ENCODE measurements at regions not wholly inside any gene's neighbourhood (a gene's known extent, or its start where the extent isn't known, plus 50 kb on each side); places are given as distances from the start of the nearest gene placed in this dataset.

GRCh38 chr12:98085046-98085755 is 430.2 kb upstream of the TMPO start:
- Histone ChIP-seq H3K4me3 (ENCODE audit: insufficient read length, low read depth) (no peak overlapping the region), H3K9me3 (ENCODE audit: insufficient read depth, low read length) (no peaks in the 10 kb centered on the region), H3K36me3 (ENCODE audit: insufficient read depth, insufficient read length, low read length) (no peaks in the 10 kb centered on the region), H3K4me1 (ENCODE audit: insufficient read depth, insufficient read length) (no peaks in the 10 kb centered on the region), H3K9ac (ENCODE audit: insufficient read length, low read depth) (no peak overlapping the region), H3K27me3 (ENCODE audit: insufficient read depth, insufficient read length) (no peaks in the 10 kb centered on the region)
- no peak for DNase-seq (ENCODE audit: low read depth, low spot score)
- TF ChIP-seq ZNF274 (IDR thresholded peaks at IDR 0.05; ENCODE audit: low read depth, low read length) (no peak), SUZ12 (IDR thresholded peaks at IDR 0.05; ENCODE audit: extremely low read depth, insufficient read depth, insufficient read length) (no peak), YY1 (IDR thresholded peaks at IDR 0.05; ENCODE audit: insufficient read depth, insufficient read length) (no peak)

- Histone ChIP-seq H3K4me1 (ENCODE audit: insufficient read depth, insufficient read length) (no peaks in the 10 kb centered on the region), H3K9ac (ENCODE audit: insufficient read length, low read depth) (no peak overlapping the region), H3K36me3 (ENCODE audit: insufficient read depth, insufficient read length, low read length) (no peaks in the 10 kb centered on the region), H3K27me3 (ENCODE audit: insufficient read depth, insufficient read length) (no peaks in the 10 kb centered on the region), H3K4me3 (ENCODE audit: insufficient read length, low read depth) (no peak overlapping the region), H3K9me3 (ENCODE audit: insufficient read depth, low read length) (no peaks in the 10 kb centered on the region; the same call in 1 of the 2 replicates)
- TF ChIP-seq SUZ12 (IDR thresholded peaks at IDR 0.05; ENCODE audit: extremely low read depth, insufficient read depth, insufficient read length) (no peak), ZNF274 (IDR thresholded peaks at IDR 0.05; ENCODE audit: low read depth, low read length) (no peak), YY1 (IDR thresholded peaks at IDR 0.05; ENCODE audit: insufficient read depth, insufficient read length) (no peak)
- DNase-seq (ENCODE audit: low read depth, low spot score) = no peak
Observed at GRCh38 chr12:98090731-98091130, 424.7 kb upstream of the TMPO start.

DNA sequence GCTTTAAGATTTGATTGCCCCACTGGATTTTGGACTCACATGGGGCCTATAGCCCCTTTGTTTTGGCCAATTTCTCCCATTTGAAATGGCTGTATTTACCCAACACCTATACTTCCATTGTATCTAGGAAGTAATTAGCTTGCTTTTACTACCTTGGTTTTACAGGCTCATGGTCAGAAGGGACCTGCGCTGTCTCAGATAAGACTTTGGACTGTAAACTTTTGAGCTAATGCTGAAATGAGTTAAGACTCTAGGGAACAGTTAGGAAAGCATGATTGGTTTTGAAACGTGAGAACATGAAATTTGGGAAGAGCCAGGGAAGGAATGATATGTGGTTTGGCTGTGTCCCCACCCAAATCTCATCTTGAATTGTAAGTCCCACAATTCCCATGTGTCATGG is 419.0 kb upstream of the TMPO start:
- Histone ChIP-seq H3K4me3 (ENCODE audit: insufficient read length, low read depth) (no peak overlapping the region), H3K9ac (ENCODE audit: insufficient read length, low read depth) (no peak overlapping the region), H3K9me3 (ENCODE audit: insufficient read depth, low read length) (peaks cover 6% of the 10 kb centered on the region; the same call in 1 of the 2 replicates), H3K27me3 (ENCODE audit: insufficient read depth, insufficient read length) (no peaks in the 10 kb centered on the region), H3K36me3 (ENCODE audit: insufficient read depth, insufficient read length, low read length) (no peaks in the 10 kb centered on the region), H3K4me1 (ENCODE audit: insufficient read depth, insufficient read length) (no peaks in the 10 kb centered on the region)
- DNase-seq (ENCODE audit: low read depth, low spot score) = no peak
- no peak for TF ChIP-seq SUZ12 (IDR thresholded peaks at IDR 0.05; ENCODE audit: extremely low read depth, insufficient read depth, insufficient read length)
- TF ChIP-seq ZNF274 (IDR thresholded peaks at IDR 0.05; ENCODE audit: low read depth, low read length) = no peak
- TF ChIP-seq YY1 (IDR thresholded peaks at IDR 0.05; ENCODE audit: insufficient read depth, insufficient read length) = no peak

DNA sequence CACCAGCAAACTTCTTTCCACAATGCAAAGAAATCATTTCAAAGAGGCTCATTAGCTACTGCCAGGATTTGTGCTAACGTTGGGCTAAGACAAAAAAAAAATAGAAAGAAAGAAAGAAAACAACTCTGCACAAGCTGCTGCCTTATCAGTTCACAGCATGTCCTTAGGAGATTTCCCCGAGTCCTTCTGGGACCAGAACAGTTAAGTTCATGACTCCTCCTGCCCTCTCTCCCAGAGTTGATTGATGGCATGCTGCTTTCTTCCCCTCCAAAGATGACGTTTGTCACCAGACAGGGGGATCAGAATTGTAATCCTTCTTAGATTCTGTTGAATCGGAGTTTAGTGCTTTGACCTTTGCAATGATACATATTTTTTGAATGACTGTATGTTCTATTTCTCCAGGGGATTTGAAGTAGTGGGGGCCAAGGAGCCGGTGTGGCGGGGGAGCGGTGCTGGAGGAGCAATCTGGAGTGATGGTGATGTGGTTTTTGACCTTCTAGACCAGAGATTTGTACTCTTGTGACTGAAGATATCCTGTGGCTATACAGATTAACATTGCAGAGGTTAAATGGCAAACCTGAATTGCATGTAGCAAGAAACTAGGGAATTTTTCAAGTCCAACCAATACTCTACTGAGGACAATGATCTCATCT is 409.2 kb upstream of the TMPO start:
- TF ChIP-seq YY1 (IDR thresholded peaks at IDR 0.05; ENCODE audit: insufficient read depth, insufficient read length) (no peak), SUZ12 (IDR thresholded peaks at IDR 0.05; ENCODE audit: extremely low read depth, insufficient read depth, insufficient read length) (no peak), ZNF274 (IDR thresholded peaks at IDR 0.05; ENCODE audit: low read depth, low read length) (no peak)
- Histone ChIP-seq H3K9ac (ENCODE audit: insufficient read length, low read depth) (no peak overlapping the region), H3K4me3 (ENCODE audit: insufficient read length, low read depth) (no peak overlapping the region), H3K36me3 (ENCODE audit: insufficient read depth, insufficient read length, low read length) (no peaks in the 10 kb centered on the region), H3K4me1 (ENCODE audit: insufficient read depth, insufficient read length) (peaks cover 2% of the 10 kb centered on the region), H3K27me3 (ENCODE audit: insufficient read depth, insufficient read length) (no peaks in the 10 kb centered on the region), H3K9me3 (ENCODE audit: insufficient read depth, low read length) (no peaks in the 10 kb centered on the region)
- DNase-seq (ENCODE audit: low read depth, low spot score) = no peak

DNA sequence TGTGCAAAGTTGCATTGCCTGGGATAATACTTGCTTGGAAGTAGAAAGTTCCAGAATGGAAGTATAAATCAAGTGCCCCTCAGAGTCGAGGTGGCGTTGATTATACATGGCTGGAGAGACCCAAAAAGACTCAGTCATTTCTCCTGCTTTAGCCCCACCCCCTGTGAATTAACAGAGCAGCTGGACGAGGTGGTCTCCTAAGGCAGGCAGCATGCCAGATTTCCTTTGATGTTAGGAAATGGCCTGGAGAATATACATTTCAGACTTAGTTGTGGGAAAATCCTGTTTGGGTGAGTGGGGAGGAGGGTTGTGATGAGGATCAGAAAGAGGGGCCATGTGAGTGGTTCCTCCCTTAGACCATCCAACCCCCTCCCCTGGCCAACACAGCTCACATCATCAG is 406.1 kb upstream of the TMPO start:
- Histone ChIP-seq H3K4me3 (ENCODE audit: insufficient read length, low read depth) (no peak overlapping the region), H3K9ac (ENCODE audit: insufficient read length, low read depth) (no peak overlapping the region), H3K36me3 (ENCODE audit: insufficient read depth, insufficient read length, low read length) (no peaks in the 10 kb centered on the region), H3K4me1 (ENCODE audit: insufficient read depth, insufficient read length) (peaks cover 2% of the 10 kb centered on the region), H3K9me3 (ENCODE audit: insufficient read depth, low read length) (no peaks in the 10 kb centered on the region), H3K27me3 (ENCODE audit: insufficient read depth, insufficient read length) (no peaks in the 10 kb centered on the region)
- DNase-seq (ENCODE audit: low read depth, low spot score) = no peak
- TF ChIP-seq YY1 (IDR thresholded peaks at IDR 0.05; ENCODE audit: insufficient read depth, insufficient read length) = no peak
- no peak for TF ChIP-seq SUZ12 (IDR thresholded peaks at IDR 0.05; ENCODE audit: extremely low read depth, insufficient read depth, insufficient read length)
- no peak for TF ChIP-seq ZNF274 (IDR thresholded peaks at IDR 0.05; ENCODE audit: low read depth, low read length)

DNA sequence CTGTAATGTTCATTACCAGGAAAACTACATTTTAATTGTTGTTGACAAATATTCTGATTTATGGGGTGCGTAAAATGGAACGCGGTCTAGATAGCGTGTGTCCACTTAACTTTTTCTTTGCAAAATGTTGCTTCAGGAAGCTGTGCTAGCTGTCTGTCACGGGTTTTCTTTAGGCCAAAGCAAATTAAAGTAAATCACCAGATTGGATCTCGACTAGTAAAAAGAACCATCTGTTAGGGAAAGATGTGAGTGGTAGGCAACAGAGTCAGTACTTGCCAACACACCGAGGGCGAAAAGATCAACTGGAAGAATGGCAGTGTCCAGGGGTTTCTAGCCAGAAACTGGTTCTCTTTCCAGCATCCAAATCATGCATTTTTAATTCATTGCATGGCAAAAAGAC is 404.9 kb upstream of the TMPO start:
- Histone ChIP-seq H3K4me1 (ENCODE audit: insufficient read depth, insufficient read length) (peaks cover 2% of the 10 kb centered on the region), H3K27me3 (ENCODE audit: insufficient read depth, insufficient read length) (no peaks in the 10 kb centered on the region), H3K36me3 (ENCODE audit: insufficient read depth, insufficient read length, low read length) (no peaks in the 10 kb centered on the region), H3K9ac (ENCODE audit: insufficient read length, low read depth) (no peak overlapping the region), H3K9me3 (ENCODE audit: insufficient read depth, low read length) (no peaks in the 10 kb centered on the region), H3K4me3 (ENCODE audit: insufficient read length, low read depth) (no peak overlapping the region)
- TF ChIP-seq SUZ12 (IDR thresholded peaks at IDR 0.05; ENCODE audit: extremely low read depth, insufficient read depth, insufficient read length) (no peak), ZNF274 (IDR thresholded peaks at IDR 0.05; ENCODE audit: low read depth, low read length) (no peak), YY1 (IDR thresholded peaks at IDR 0.05; ENCODE audit: insufficient read depth, insufficient read length) (no peak)
- DNase-seq (ENCODE audit: low read depth, low spot score) = no peak

- no peaks in the 10 kb centered on the region for H3K4me1 ChIP-seq (ENCODE audit: insufficient read depth, insufficient read length)
- no peak overlapping the region for H3K4me3 ChIP-seq (ENCODE audit: insufficient read length, low read depth)
- no peaks in the 10 kb centered on the region for H3K9me3 ChIP-seq (ENCODE audit: insufficient read depth, low read length)
- no peaks in the 10 kb centered on the region for H3K36me3 ChIP-seq (ENCODE audit: insufficient read depth, insufficient read length, low read length)
- DNase-seq (ENCODE audit: low read depth, low spot score) = no peak
- TF ChIP-seq ZNF274 (IDR thresholded peaks at IDR 0.05; ENCODE audit: low read depth, low read length) = no peak
- TF ChIP-seq SUZ12 (IDR thresholded peaks at IDR 0.05; ENCODE audit: extremely low read depth, insufficient read depth, insufficient read length) = no peak
- TF ChIP-seq YY1 (IDR thresholded peaks at IDR 0.05; ENCODE audit: insufficient read depth, insufficient read length) = no peak
- H3K27me3 ChIP-seq (ENCODE audit: insufficient read depth, insufficient read length) = no peaks in the 10 kb centered on the region
- H3K9ac ChIP-seq (ENCODE audit: insufficient read length, low read depth) = no peak overlapping the region
Observed at GRCh38 chr12:98113548-98113947, 401.8 kb upstream of the TMPO start.

Measured in NT2/D1 (cell line).